ENCODE measurements at regions not wholly inside any gene's neighbourhood (a gene's known extent, or its start where the extent isn't known, plus 50 kb on each side); places are given as distances from the start of the nearest gene placed in this dataset.

DNA sequence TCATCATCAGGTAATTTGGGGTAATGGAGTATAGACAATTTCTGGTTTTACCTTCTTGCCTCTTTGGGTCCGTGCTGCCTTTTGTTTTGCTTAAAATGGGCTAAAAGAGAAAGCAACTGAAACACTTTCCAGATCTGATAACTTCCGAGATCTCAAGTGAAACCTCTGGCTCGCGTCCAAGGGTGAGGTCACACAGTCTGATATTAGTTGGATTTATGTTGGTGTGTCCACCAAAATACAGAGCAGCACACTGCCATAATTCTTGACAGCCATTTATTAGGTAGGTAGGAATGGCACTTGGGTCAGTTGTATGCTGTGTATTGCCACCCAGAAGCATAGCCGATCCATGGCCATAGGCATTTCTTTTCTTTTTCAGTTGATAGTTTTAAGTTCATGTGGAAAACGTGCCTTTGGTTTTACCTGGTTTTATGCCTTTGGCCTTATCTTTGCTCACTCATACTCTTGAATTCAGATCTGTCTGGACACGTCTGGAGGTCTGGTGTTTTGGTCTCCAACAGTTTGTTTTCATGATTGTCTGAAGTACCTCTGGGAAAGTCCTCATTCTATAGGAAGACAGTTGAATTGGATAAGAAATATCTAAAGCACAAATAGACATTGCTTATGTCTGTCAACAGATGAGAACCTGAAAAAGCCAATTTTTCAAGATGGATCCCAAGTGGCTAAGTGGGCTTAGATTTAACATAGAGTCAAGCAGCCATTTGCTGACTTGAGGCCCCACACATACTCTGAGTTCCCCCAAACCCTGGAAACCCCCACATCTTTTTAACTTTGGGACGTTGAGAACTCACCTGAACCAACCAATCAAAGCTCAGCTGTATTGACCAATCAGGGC is 320.8 kb downstream of the SOX4 start:
- TF ChIP-seq, protein P1, sequence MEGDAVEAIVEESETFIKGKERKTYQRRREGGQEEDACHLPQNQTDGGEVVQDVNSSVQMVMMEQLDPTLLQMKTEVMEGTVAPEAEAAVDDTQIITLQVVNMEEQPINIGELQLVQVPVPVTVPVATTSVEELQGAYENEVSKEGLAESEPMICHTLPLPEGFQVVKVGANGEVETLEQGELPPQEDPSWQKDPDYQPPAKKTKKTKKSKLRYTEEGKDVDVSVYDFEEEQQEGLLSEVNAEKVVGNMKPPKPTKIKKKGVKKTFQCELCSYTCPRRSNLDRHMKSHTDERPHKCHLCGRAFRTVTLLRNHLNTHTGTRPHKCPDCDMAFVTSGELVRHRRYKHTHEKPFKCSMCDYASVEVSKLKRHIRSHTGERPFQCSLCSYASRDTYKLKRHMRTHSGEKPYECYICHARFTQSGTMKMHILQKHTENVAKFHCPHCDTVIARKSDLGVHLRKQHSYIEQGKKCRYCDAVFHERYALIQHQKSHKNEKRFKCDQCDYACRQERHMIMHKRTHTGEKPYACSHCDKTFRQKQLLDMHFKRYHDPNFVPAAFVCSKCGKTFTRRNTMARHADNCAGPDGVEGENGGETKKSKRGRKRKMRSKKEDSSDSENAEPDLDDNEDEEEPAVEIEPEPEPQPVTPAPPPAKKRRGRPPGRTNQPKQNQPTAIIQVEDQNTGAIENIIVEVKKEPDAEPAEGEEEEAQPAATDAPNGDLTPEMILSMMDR (IDR thresholded peaks at IDR 0.05), result no peak
- no peak for TF ChIP-seq POLR2A (IDR thresholded peaks at IDR 0.05; ENCODE audit: low read depth)
- TF ChIP-seq POLR2AphosphoS5 (IDR thresholded peaks at IDR 0.05), result no peak

All from esophagus muscularis mucosa (tissue), 3 donors.